GM23248 (cell line): ENCODE measurements at regions not wholly inside any gene's neighbourhood (a gene's known extent, or its start where the extent isn't known, plus 50 kb on each side); places are given as distances from the start of the nearest gene placed in this dataset.

Experiments
- DNase-seq: peaks from one replicate; pipeline ENCODE4 v3.0.0-alpha.2; 2015
- H2AFZ ChIP-seq: fragments of 200-600 bp; sonication (generic); 2 replicates; pipeline ENCODE4 v1.6.1; 2016; ENCODE audit warnings: antibody characterized with exemption
- H3F3A ChIP-seq: fragments of 200-600 bp; sonication (generic); 2 replicates; pipeline ENCODE4 v1.6.1; 2016; ENCODE audit warnings: mild to moderate bottlenecking, antibody characterized with exemption, mixed run types; ENCODE audit not compliant: insufficient read depth
- H3K27ac ChIP-seq: fragments of 200-600 bp; sonication (generic); 2 replicates; pipeline ENCODE4 v1.5.1; 2016; ENCODE audit warnings: mild to moderate bottlenecking
- H3K27me3 ChIP-seq: fragments of 200-600 bp; sonication (generic); replicated peaks from 2 replicates; pipeline ENCODE4 v1.6.1; 2016; ENCODE audit warnings: mild to moderate bottlenecking; ENCODE audit not compliant: insufficient read depth
- H3K36me3 ChIP-seq: fragments of 200-600 bp; sonication (generic); 2 replicates; pipeline ENCODE4 v1.6.1; 2016; ENCODE audit warnings: low read depth, mild to moderate bottlenecking
- H3K4me1 ChIP-seq: fragments of 200-600 bp; sonication (generic); 2 replicates; pipeline ENCODE4 v1.6.1; 2016; ENCODE audit warnings: mild to moderate bottlenecking; ENCODE audit not compliant: insufficient read depth
- H3K4me2 ChIP-seq: fragments of 200-600 bp; sonication (generic); one replicate; pipeline ENCODE4 v1.6.1; 2016; ENCODE audit warnings: mild to moderate bottlenecking; ENCODE audit not compliant: unreplicated experiment
- H3K4me3 ChIP-seq: fragments of 200-600 bp; sonication (generic); 2 replicates; pipeline ENCODE4 v1.5.1; 2016; ENCODE audit warnings: mild to moderate bottlenecking
- H3K79me2 ChIP-seq: fragments of 200-600 bp; sonication (generic); 2 replicates; pipeline ENCODE4 v1.6.1; 2016; ENCODE audit warnings: mild to moderate bottlenecking; ENCODE audit not compliant: insufficient read depth
- H3K9ac ChIP-seq: fragments of 200-600 bp; sonication (generic); 2 replicates; pipeline ENCODE4 v1.6.1; 2016; ENCODE audit warnings: mild to moderate bottlenecking
- H3K9me2 ChIP-seq: fragments of 200-600 bp; sonication (generic); 2 replicates; pipeline ENCODE4 v1.6.1; 2016; ENCODE audit warnings: mixed run types, mild to moderate bottlenecking, moderate library complexity; ENCODE audit not compliant: insufficient read depth
- H3K9me3 ChIP-seq: fragments of 200-600 bp; sonication (generic); one replicate; pipeline ENCODE4 v1.6.1; 2017; ENCODE audit warnings: low read depth
- H4K20me1 ChIP-seq: fragments of 200-600 bp; sonication (generic); 2 replicates; pipeline ENCODE4 v1.6.0; 2016; ENCODE audit not compliant: insufficient read depth
- EZH2 ChIP-seq: fragments of 200-600 bp; sonication (generic); IDR thresholded peaks from 2 replicates; pipeline ENCODE4 v1.6.1; 2018; ENCODE audit warnings: antibody characterized with exemption, mild to moderate bottlenecking; ENCODE audit not compliant: insufficient read depth, poor library complexity, severe bottlenecking
- EZH2phosphoT487 ChIP-seq: fragments of 200-600 bp; sonication (generic); IDR thresholded peaks from 2 replicates; pipeline ENCODE4 v1.6.1; 2018; ENCODE audit warnings: antibody characterized with exemption, moderate library complexity, mild to moderate bottlenecking, low read depth; ENCODE audit not compliant: insufficient read depth
- WGBS, 2 experiments: methylation state at CpG; one replicate each; pipeline ENCODE4 v1.1.6; 2015 to 2017; ENCODE audit warnings: low lambda C conversion rate in 2 of 2, low coverage in 1 of 2; ENCODE audit errors: missing lambda C conversion rate in 2 of 2; 5-methylcytosine and 5-hydroxymethylcytosine counted together
- in situ Hi-C: fragments of 300-500 bp; cut with MboI; formaldehyde crosslinking; loops from 2 replicates; pipeline ENCODE4 v1.15.0; 2020

GRCh38 chr7:106524690-106525059 is 136.3 kb downstream of the CCDC71L start:
- 94 to 98% methylated on average over 5 of the region's 5 CpGs for WGBS, 2 experiments
- no peaks in the 10 kb centered on the region for H3K79me2 ChIP-seq

GRCh38 chr7:106523482-106523881 is 137.5 kb downstream of the CCDC71L start:
- no peak overlapping the region for H2AFZ ChIP-seq
- in situ Hi-C loops, result no loop called here
- 85 to 88% methylated on average over 8 of the region's 8 CpGs for whole genome bisulfite sequencing, 2 experiments
- no peak overlapping the region for H3K4me3 ChIP-seq
- no peaks in the 10 kb centered on the region for H3K36me3 ChIP-seq
- no peaks in the 10 kb centered on the region for H3K9me2 ChIP-seq
- no peak overlapping the region for H3K4me2 ChIP-seq
- DNase-seq, result no peak
- H3K9me3 ChIP-seq, result no peaks in the 10 kb centered on the region
- TF ChIP-seq EZH2 (no peak), EZH2phosphoT487 (no peak)
- no peak overlapping the region for H3K27ac ChIP-seq
- no peak overlapping the region for H3K9ac ChIP-seq
- H4K20me1 ChIP-seq, result no peaks in the 10 kb centered on the region
- H3K27me3 ChIP-seq, result no peaks in the 10 kb centered on the region
- H3K4me1 ChIP-seq, result no peaks in the 10 kb centered on the region
- no peaks in the 10 kb centered on the region for H3K79me2 ChIP-seq
- no peaks in the 10 kb centered on the region for H3F3A ChIP-seq

More at GRCh38 chr7:106524690-106525059, 136.3 kb downstream of the CCDC71L start:
- Histone ChIP-seq H3K36me3 (no peaks in the 10 kb centered on the region), H3K4me3 (no peak overlapping the region), H3F3A (no peaks in the 10 kb centered on the region), H3K27ac (no peak overlapping the region), H3K4me2 (no peak overlapping the region), H3K9me2 (no peaks in the 10 kb centered on the region), H3K4me1 (no peaks in the 10 kb centered on the region), H4K20me1 (no peaks in the 10 kb centered on the region), H3K27me3 (no peaks in the 10 kb centered on the region), H3K9ac (no peak overlapping the region), H3K9me3 (no peaks in the 10 kb centered on the region), H2AFZ (no peak overlapping the region)
- in situ Hi-C loops, result no loop called here
- no peak for DNase-seq
- TF ChIP-seq EZH2phosphoT487, result no peak

GRCh38 chr7:106522696-106523095 is 138.3 kb downstream of the CCDC71L start:
- TF ChIP-seq EZH2phosphoT487 (no peak), EZH2 (no peak)
- in situ Hi-C loops, result no loop called here
- H3K36me3 ChIP-seq, result no peaks in the 10 kb centered on the region
- no peaks in the 10 kb centered on the region for H3K9me3 ChIP-seq
- no peaks in the 10 kb centered on the region for H3K79me2 ChIP-seq
- H3K4me2 ChIP-seq, result no peak overlapping the region
- peak overlapping the region; percentile 18; the same call in 1 of the 2 replicates for H2AFZ ChIP-seq
- no peaks in the 10 kb centered on the region for H4K20me1 ChIP-seq
- H3K4me3 ChIP-seq, result no peak overlapping the region
- 21 to 22% methylated on average over 5 of the region's 5 CpGs for WGBS, 2 experiments
- H3F3A ChIP-seq, result no peaks in the 10 kb centered on the region
- H3K9me2 ChIP-seq, result no peaks in the 10 kb centered on the region
- peak; percentile 44 for DNase-seq
- H3K9ac ChIP-seq, result no peak overlapping the region
- H3K27me3 ChIP-seq, result no peaks in the 10 kb centered on the region
- no peak overlapping the region for H3K27ac ChIP-seq
- no peaks in the 10 kb centered on the region for H3K4me1 ChIP-seq

- DNase-seq, result no peak
- no peaks in the 10 kb centered on the region for H4K20me1 ChIP-seq
- H3K27me3 ChIP-seq, result no peaks in the 10 kb centered on the region
- no peak overlapping the region for H3K27ac ChIP-seq
- no peak overlapping the region for H3K4me3 ChIP-seq
- H3K9me2 ChIP-seq, result no peaks in the 10 kb centered on the region
- no peaks in the 10 kb centered on the region for H3K4me1 ChIP-seq
- H2AFZ ChIP-seq, result no peak overlapping the region
- H3K36me3 ChIP-seq, result no peaks in the 10 kb centered on the region
- no peaks in the 10 kb centered on the region for H3K9me3 ChIP-seq
- H3K9ac ChIP-seq, result no peak overlapping the region
- WGBS, 2 experiments, result 62 to 64% methylated on average over 2 of the region's 2 CpGs
- H3F3A ChIP-seq, result no peaks in the 10 kb centered on the region
- TF ChIP-seq EZH2, result no peak
- TF ChIP-seq EZH2phosphoT487, result no peak
- no peaks in the 10 kb centered on the region for H3K79me2 ChIP-seq
- no peak overlapping the region for H3K4me2 ChIP-seq
- in situ Hi-C loops, result no loop called here
Observed at GRCh38 chr7:106521541-106521940, 139.4 kb downstream of the CCDC71L start.

- H3K79me2 ChIP-seq, result no peaks in the 10 kb centered on the region
- no peak overlapping the region for H3K27ac ChIP-seq
- DNase-seq, result no peak
- H3K9ac ChIP-seq, result no peak overlapping the region
- no peaks in the 10 kb centered on the region for H3K9me3 ChIP-seq
- H4K20me1 ChIP-seq, result no peaks in the 10 kb centered on the region
- no peak overlapping the region for H2AFZ ChIP-seq
- H3K36me3 ChIP-seq, result no peaks in the 10 kb centered on the region
- H3K4me1 ChIP-seq, result no peaks in the 10 kb centered on the region
- in situ Hi-C loops, result no loop called here
- H3K4me3 ChIP-seq, result no peak overlapping the region
- H3F3A ChIP-seq, result no peaks in the 10 kb centered on the region
- 76 to 78% methylated on average over 4 of the region's 4 CpGs for WGBS, 2 experiments
- H3K27me3 ChIP-seq, result no peaks in the 10 kb centered on the region
- H3K4me2 ChIP-seq, result no peak overlapping the region
- no peak for TF ChIP-seq EZH2
- TF ChIP-seq EZH2phosphoT487, result no peak
- no peaks in the 10 kb centered on the region for H3K9me2 ChIP-seq
Observed at GRCh38 chr7:106520962-106521514, 139.9 kb downstream of the CCDC71L start.
